IMR-90 (cell line): ENCODE measurements at regions not wholly inside any gene's neighbourhood (a gene's known extent, or its start where the extent isn't known, plus 50 kb on each side); places are given as distances from the start of the nearest gene placed in this dataset.

Source experiments
- ATAC-seq: fragments of 200-7000 bp; cut with Tn5 transposase; 2 replicates; pipeline ENCODE4 v1.9.1; 2020; ENCODE audit warnings: low read depth, mild to moderate bottlenecking, moderate library complexity
- BruUV-seq: library from RNA; stranded (reverse); fragments of 400-500 nt; replicated peaks from 2 replicates; lab custom pipeline; 2021; lab: Mats Ljungman, UMichigan
- CTCF ChIA-PET: fragments of 300-600 bp; formaldehyde crosslinking; extraction: SDS; loops from one replicate; lab custom pipeline; 2021; ENCODE audit warnings: antibody characterized with exemption; lab: Yijun Ruan, JAX
- POLR2A ChIA-PET: fragments of 300-600 bp; sonication (Branson Sonifier 250); formaldehyde crosslinking; loops from one replicate; lab custom pipeline; 2022; ENCODE audit warnings: antibody characterized with exemption; ENCODE audit not compliant: unreplicated experiment; lab: Charles Lee
- DNase-seq: peaks from one replicate; pipeline ENCODE4 v3.0.0; 2013
- H2AFZ ChIP-seq: replicated peaks from 2 replicates; pipeline ENCODE3; 2013; ENCODE audit warnings: low read length, mild to moderate bottlenecking; ENCODE audit not compliant: poor library complexity
- H2AK5ac ChIP-seq: 2 replicates; pipeline ENCODE4 v1.6.1; 2013; ENCODE audit warnings: low read depth, low read length, inconsistent platforms
- H2AK9ac ChIP-seq: replicated peaks from 2 replicates; pipeline ENCODE3; 2013; ENCODE audit warnings: mild to moderate bottlenecking, low read depth, low read length, moderate library complexity; ENCODE audit not compliant: poor library complexity
- H2BK120ac ChIP-seq: 2 replicates; pipeline ENCODE4 v1.6.1; 2013; ENCODE audit warnings: low read depth, low read length, inconsistent platforms
- H2BK15ac ChIP-seq: 3 replicates; pipeline ENCODE4 v1.6.1; 2013; ENCODE audit warnings: low read depth, low read length, inconsistent platforms
- H2BK20ac ChIP-seq: 2 replicates; pipeline ENCODE4 v1.6.1; 2013; ENCODE audit warnings: low read depth, mild to moderate bottlenecking, inconsistent platforms, low read length, moderate library complexity
- H2BK5ac ChIP-seq: 2 replicates; pipeline ENCODE4 v1.6.1; 2013; ENCODE audit warnings: mild to moderate bottlenecking, low read depth, low read length, inconsistent platforms; ENCODE audit not compliant: poor library complexity, severe bottlenecking
- H3K14ac ChIP-seq: replicated peaks from 2 replicates; pipeline ENCODE4 v1.6.1; 2013; ENCODE audit warnings: low read depth, low read length, inconsistent platforms
- H3K18ac ChIP-seq: 2 replicates; pipeline ENCODE4 v1.6.1; 2013; ENCODE audit warnings: low read depth, low read length, control low read depth
- H3K23ac ChIP-seq: 2 replicates; pipeline ENCODE4 v1.6.1; 2013; ENCODE audit warnings: low read depth, low read length, inconsistent platforms
- H3K27ac ChIP-seq: 2 replicates; pipeline ENCODE4 v1.5.1; 2013; ENCODE audit warnings: mild to moderate bottlenecking, control low read depth, low read length; ENCODE audit not compliant: insufficient read depth
- H3K27me3 ChIP-seq: 2 replicates; pipeline ENCODE4 v1.6.1; 2013; ENCODE audit warnings: low read length; ENCODE audit not compliant: control insufficient read depth, insufficient read depth
- H3K36me3 ChIP-seq: 2 replicates; pipeline ENCODE4 v1.6.1; 2013; ENCODE audit warnings: low read length, mixed read lengths; ENCODE audit not compliant: control insufficient read depth, insufficient read depth
- H3K4ac ChIP-seq: 2 replicates; pipeline ENCODE4 v1.6.1; 2013; ENCODE audit warnings: low read depth, low read length, inconsistent platforms
- H3K4me1 ChIP-seq: 2 replicates; pipeline ENCODE4 v1.6.1; 2013; ENCODE audit warnings: low read length, mixed read lengths; ENCODE audit not compliant: control insufficient read depth, insufficient read depth
- H3K4me2 ChIP-seq: 2 replicates; pipeline ENCODE4 v1.6.1; 2013; ENCODE audit warnings: low read depth, mild to moderate bottlenecking, control low read depth, low read length, moderate library complexity
- H3K4me3 ChIP-seq: 2 replicates; pipeline ENCODE4 v1.5.1; 2013; ENCODE audit warnings: low read depth, mild to moderate bottlenecking, control low read depth, low read length, moderate library complexity; ENCODE audit not compliant: insufficient read depth
- H3K56ac ChIP-seq: 2 replicates; pipeline ENCODE4 v1.6.1; 2013; ENCODE audit warnings: low read length, inconsistent platforms; ENCODE audit not compliant: insufficient read depth; ENCODE audit errors: extremely low read depth
- H3K79me1 ChIP-seq, 2 experiments: 2 replicates each; pipeline ENCODE4 v1.6.1; 2013; ENCODE audit warnings: low read length in 2 of 2, inconsistent platforms in 1 of 2, low read depth in 1 of 2
- H3K9ac ChIP-seq: 2 replicates; pipeline ENCODE4 v1.6.1; 2013; ENCODE audit warnings: low read depth, low read length, control low read depth
- H3K9me1 ChIP-seq: 2 replicates; pipeline ENCODE4 v1.6.1; 2013; ENCODE audit warnings: low read length, inconsistent platforms; ENCODE audit not compliant: insufficient read depth
- H3K9me3 ChIP-seq: 2 replicates; pipeline ENCODE4 v1.6.1; 2013; ENCODE audit warnings: low read length; ENCODE audit not compliant: control insufficient read depth, insufficient read depth
- H4K20me1 ChIP-seq: 2 replicates; pipeline ENCODE4 v1.6.1; 2013; ENCODE audit warnings: low read length, inconsistent platforms; ENCODE audit not compliant: insufficient read depth
- H4K5ac ChIP-seq: 2 replicates; pipeline ENCODE4 v1.6.1; 2013; ENCODE audit warnings: mild to moderate bottlenecking, low read depth, low read length, control low read depth
- H4K8ac ChIP-seq, 2 experiments: 2 replicates each; pipeline ENCODE4 v1.6.1; 2013; ENCODE audit warnings: low read depth in 2 of 2, low read length in 2 of 2, control low read depth in 1 of 2, inconsistent platforms in 1 of 2
- H4K91ac ChIP-seq: 2 replicates; pipeline ENCODE4 v1.6.1; 2013; ENCODE audit warnings: low read depth, low read length, inconsistent platforms; ENCODE audit not compliant: insufficient read depth
- BHLHE40 ChIP-seq: fragments of 150-350 bp; IDR thresholded peaks from 2 replicates; pipeline ENCODE4 v1.6.1; 2016; ENCODE audit warnings: mild to moderate bottlenecking, low read depth, low read length
- CHD1 ChIP-seq: IDR thresholded peaks from 2 replicates; pipeline ENCODE4 v1.6.1; 2012; ENCODE audit warnings: low read depth, low read length, improper control_type of control experiment
- ELK1 ChIP-seq: fragments of 150-350 bp; IDR thresholded peaks from 2 replicates; pipeline ENCODE4 v1.6.1; 2016; ENCODE audit warnings: low read depth, mild to moderate bottlenecking, low read length, moderate library complexity, borderline replicate concordance
- MAFK ChIP-seq: IDR thresholded peaks from 2 replicates; pipeline ENCODE4 v1.6.1; 2012; ENCODE audit warnings: low read depth, low read length, improper control_type of control experiment
- MAZ ChIP-seq: IDR thresholded peaks from 2 replicates; pipeline ENCODE4 v1.6.1; 2012; ENCODE audit warnings: low read depth, mild to moderate bottlenecking, low read length, improper control_type of control experiment, moderate library complexity, borderline replicate concordance
- SMC3 ChIP-seq: fragments of 150-350 bp; IDR thresholded peaks from 2 replicates; pipeline ENCODE4 v1.6.1; 2016; ENCODE audit warnings: low read depth, mild to moderate bottlenecking, antibody characterized with exemption, low read length, moderate library complexity
- WGBS, 2 experiments: methylation state at CpG; one replicate each; pipeline versions ENCODE4 v1.1.5 to v1.1.7; 2013; ENCODE audit warnings: missing lambda C conversion rate in 2 of 2; ENCODE audit not compliant: insufficient read length in 1 of 2; ENCODE audit errors: extremely low coverage in 2 of 2; 5-methylcytosine and 5-hydroxymethylcytosine counted together
- dilution Hi-C: fragments of 300-500 bp; cut with HindIII; formaldehyde crosslinking; loops from one replicate; pipeline ENCODE4 v1.14.3; 2018; ENCODE audit warnings: low sequenced_read_pairs; ENCODE audit not compliant: unreplicated experiment
- in situ Hi-C: fragments of 300-500 bp; cut with MboI; formaldehyde crosslinking; loops from 3 replicates; pipeline ENCODE4 v1.14.3; 2019; ENCODE audit warnings: low sequenced_read_pairs, inconsistent platforms, mixed read lengths
- intact Hi-C: fragments of 100-400 bp; cut with micrococcal nuclease; formaldehyde crosslinking; loops from 2 replicates; pipeline ENCODE4 v1.10.0; 2022

GRCh38 chr6:170176898-170177771 is 113.7 kb downstream of the DLL1 start (continued):
- TF ChIP-seq MAZ: no peak

- Histone ChIP-seq H3K4ac (no peak overlapping the region), H3K9me3 (peaks cover 30% of the 10 kb centered on the region), H3K18ac (no peak overlapping the region), H3K4me3 (no peak overlapping the region), H3K14ac (no peak overlapping the region), H2AK5ac (no peak overlapping the region), H3K27me3 (no peaks in the 10 kb centered on the region), H2BK120ac (no peak overlapping the region), H3K9ac (no peak overlapping the region), H4K8ac (no peak overlapping the region), H4K5ac (no peak overlapping the region), H3K9me1 (no peaks in the 10 kb centered on the region), H3K27ac (no peak overlapping the region), H2BK15ac (no peak overlapping the region), H2AK9ac (no peak overlapping the region), H2BK5ac (no peak overlapping the region), H2BK20ac (no peak overlapping the region), H3K56ac (no peak overlapping the region), H3K23ac (no peak overlapping the region), H2AFZ (no peak overlapping the region), H4K20me1 (no peaks in the 10 kb centered on the region), H3K79me1 (no peaks in the 10 kb centered on the region), H3K4me1 (peaks cover 2% of the 10 kb centered on the region; the same call in 1 of the 2 replicates), H3K4me2 (no peak overlapping the region), H3K36me3 (no peaks in the 10 kb centered on the region), H4K91ac (no peak overlapping the region)
- in situ Hi-C loops: no loop called here
- intact Hi-C loops: no loop called here
- DNase-seq (no peak), ATAC-seq (no peak)
- POLR2A ChIA-PET: no interaction called here
- CTCF ChIA-PET: no interaction called here
- 86% methylated on average over 10 of the region's 51 CpGs; no CpG with 5 or more reads in 1 of the 2 experiments for WGBS, 2 experiments
- TF ChIP-seq MAZ (no peak), CHD1 (no peak), SMC3 (no peak), ELK1 (no peak), BHLHE40 (no peak), MAFK (no peak)
- dilution Hi-C loops: no loop called here
- no TSS peak for BruUV-seq
Measured at GRCh38 chr6:170176136-170176897, 114.6 kb downstream of the DLL1 start.
